ENCODE measurements at regions not wholly inside any gene's neighbourhood (a gene's known extent, or its start where the extent isn't known, plus 50 kb on each side); places are given as distances from the start of the nearest gene placed in this dataset.

- H4K20me1 ChIP-seq (ENCODE audit: insufficient read depth, low read length) = no peaks in the 10 kb centered on the region
- no peak overlapping the region for H3K27ac ChIP-seq (ENCODE audit: extremely low read length, insufficient read depth, low read length)
- H3K4me3 ChIP-seq (replicated peaks in 1 of 3; ENCODE audit: insufficient read depth in 1 of 3, low read depth in 2 of 3, low read length in 3 of 3) = no peak overlapping the region
- no TSS peak for BruUV-seq (replicated peaks)
- no peak overlapping the region for H3K9ac ChIP-seq (ENCODE audit: insufficient read depth, low read depth, low read length)
- intact Hi-C loops (cut with micrococcal nuclease; ENCODE audit: unreplicated experiment) = no loop called here
- ATAC-seq (no peak), FAIRE-seq (no peak), DNase-seq (ENCODE audit: low spot score) (no peak)
- ChIA-PET POLR2A (no interaction called here), CTCF (ENCODE audit: low intra/inter-chr PET ratio, low total read pairs) (no interaction called here)
- no peak overlapping the region for H2AFZ ChIP-seq (ENCODE audit: low read length)
- H3K27me3 ChIP-seq (ENCODE audit: control insufficient read depth in 1 of 2, insufficient read depth in 2 of 2, low read length in 2 of 2) = no peaks in the 10 kb centered on the region
- TF ChIP-seq ZNF281 (CRISPR knock-in tag; IDR thresholded peaks at IDR 0.05; ENCODE audit: borderline replicate concordance) = no peak
- no peak for TF ChIP-seq ZNF547 (CRISPR knock-in tag; IDR thresholded peaks at IDR 0.05)
- TF ChIP-seq MAFK (conservative IDR thresholded peaks at IDR 0.05 in 1 of 2, IDR thresholded peaks at IDR 0.05 in 1 of 2; ENCODE audit: low read length in 2 of 2) = no peak
- no peak for TF ChIP-seq PITX1 (CRISPR knock-in tag; IDR thresholded peaks at IDR 0.05)
- H3K79me2 ChIP-seq (ENCODE audit: insufficient read depth, low read length) = no peaks in the 10 kb centered on the region
- in situ Hi-C loops (cut with HindIII; ENCODE audit: extremely low pct_ligation_motif_present, low pct_unique_long_range_greater_than_20kb) = no loop called here
- H3K9me3 ChIP-seq (ENCODE audit: low read length) = peaks cover 13% of the 10 kb centered on the region
- H3K36me3 ChIP-seq (replicated peaks in 1 of 2; ENCODE audit: control insufficient read depth in 1 of 2, insufficient read depth in 2 of 2, low read length in 2 of 2) = no peaks in the 10 kb centered on the region
- H3K4me1 ChIP-seq (ENCODE audit: insufficient read depth, low read length) = no peaks in the 10 kb centered on the region
- no peak overlapping the region for H3K4me2 ChIP-seq (ENCODE audit: low read depth, low read length)
- 82% methylated on average over 13 of the region's 13 CpGs for WGBS (ENCODE audit: low lambda C conversion rate)
These were observed 1153.0 kb upstream of the CDH18 start for GRCh38 chr5:21140987-21141386.

- Histone ChIP-seq H3K4me2 (ENCODE audit: low read depth, low read length) (no peak overlapping the region), H3K79me2 (ENCODE audit: insufficient read depth, low read length) (no peaks in the 10 kb centered on the region), H3K4me1 (ENCODE audit: insufficient read depth, low read length) (no peaks in the 10 kb centered on the region), H3K27ac (ENCODE audit: extremely low read length, insufficient read depth, low read length) (no peak overlapping the region), H3K4me3 (replicated peaks in 1 of 3; ENCODE audit: insufficient read depth in 1 of 3, low read depth in 2 of 3, low read length in 3 of 3) (no peak overlapping the region), H4K20me1 (ENCODE audit: insufficient read depth, low read length) (no peaks in the 10 kb centered on the region), H3K9me3 (ENCODE audit: low read length) (peaks cover 6% of the 10 kb centered on the region), H2AFZ (ENCODE audit: low read length) (no peak overlapping the region), H3K9ac (ENCODE audit: insufficient read depth, low read depth, low read length) (no peak overlapping the region), H3K36me3 (replicated peaks in 1 of 2; ENCODE audit: control insufficient read depth in 1 of 2, insufficient read depth in 2 of 2, low read length in 2 of 2) (no peaks in the 10 kb centered on the region), H3K27me3 (ENCODE audit: control insufficient read depth in 1 of 2, insufficient read depth in 2 of 2, low read length in 2 of 2) (no peaks in the 10 kb centered on the region)
- ATAC-seq = no peak
- in situ Hi-C loops (cut with HindIII; ENCODE audit: extremely low pct_ligation_motif_present, low pct_unique_long_range_greater_than_20kb) = no loop called here
- intact Hi-C loops (cut with micrococcal nuclease; ENCODE audit: unreplicated experiment) = no loop called here
- no peak for TF ChIP-seq SMAD1 (CRISPR knock-in tag; IDR thresholded peaks at IDR 0.05; ENCODE audit: borderline replicate concordance, low read depth)
- no peak for TF ChIP-seq ZBTB2 (CRISPR knock-in tag; IDR thresholded peaks at IDR 0.05; ENCODE audit: low read depth)
- TF ChIP-seq EHMT2 (IDR thresholded peaks at IDR 0.05; ENCODE audit: borderline replicate concordance, low read depth, low read length) = no peak
- no peak for TF ChIP-seq TAF15 (IDR thresholded peaks at IDR 0.05; ENCODE audit: low read depth, low read length, poor library complexity, severe bottlenecking)
- no peak for TF ChIP-seq GLMP (CRISPR knock-in tag; IDR thresholded peaks at IDR 0.05; ENCODE audit: borderline replicate concordance)
- no peak for TF ChIP-seq ZSCAN30 (CRISPR knock-in tag; IDR thresholded peaks at IDR 0.05)
- TF ChIP-seq ZMYM3 (CRISPR knock-in tag; IDR thresholded peaks at IDR 0.05) = no peak
- DNase-seq (ENCODE audit: low spot score) = no peak
- POLR2A ChIA-PET = no interaction called here
- FAIRE-seq = no peak
- CTCF ChIA-PET (ENCODE audit: low intra/inter-chr PET ratio, low total read pairs) = no interaction called here
- BruUV-seq (replicated peaks) = no TSS peak
These were observed 1138.2 kb upstream of the CDH18 start for GRCh38 chr5:21126236-21126635.
